Progenitor cell of endocrine pancreas (in vitro differentiated cells): ENCODE measurements at regions not wholly inside any gene's neighbourhood (a gene's known extent, or its start where the extent isn't known, plus 50 kb on each side); places are given as distances from the start of the nearest gene placed in this dataset.

ENCODE experiments used
- DNase-seq: peaks from one replicate; pipeline ENCODE4 v3.0.0; 2021; ENCODE audit warnings: low spot score; ENCODE audit not compliant: unreplicated experiment
- H3K27ac Mint-ChIP-seq: 2 replicates; pipeline ENCODE4 v1.8.0; 2021; ENCODE audit warnings: mild to moderate bottlenecking, moderate library complexity, mixed read lengths
- H3K27me3 Mint-ChIP-seq: 2 replicates; pipeline ENCODE4 v1.8.0; 2021; ENCODE audit warnings: mixed read lengths
- H3K36me3 Mint-ChIP-seq: 2 replicates; pipeline ENCODE4 v1.8.0; 2022; ENCODE audit warnings: mixed read lengths; ENCODE audit not compliant: insufficient read depth
- H3K4me1 Mint-ChIP-seq: 2 replicates; pipeline ENCODE4 v1.8.0; 2021; ENCODE audit warnings: low read depth, mixed read lengths
- H3K4me3 Mint-ChIP-seq: 2 replicates; pipeline ENCODE4 v1.8.0; 2021; ENCODE audit warnings: low read depth, mild to moderate bottlenecking, moderate library complexity, mixed read lengths
- H3K9me3 Mint-ChIP-seq: 2 replicates; pipeline ENCODE4 v1.8.0; 2021; ENCODE audit warnings: low read depth, mixed read lengths
- TF ChIP-seq, protein P1 (sequence below): fragments of 200-600 bp; sonication (generic); IDR thresholded peaks from one replicate; pipeline ENCODE4 v1.5.0; 2021; ENCODE audit warnings: antibody characterized with exemption, mild to moderate bottlenecking; ENCODE audit not compliant: unreplicated experiment

DNA sequence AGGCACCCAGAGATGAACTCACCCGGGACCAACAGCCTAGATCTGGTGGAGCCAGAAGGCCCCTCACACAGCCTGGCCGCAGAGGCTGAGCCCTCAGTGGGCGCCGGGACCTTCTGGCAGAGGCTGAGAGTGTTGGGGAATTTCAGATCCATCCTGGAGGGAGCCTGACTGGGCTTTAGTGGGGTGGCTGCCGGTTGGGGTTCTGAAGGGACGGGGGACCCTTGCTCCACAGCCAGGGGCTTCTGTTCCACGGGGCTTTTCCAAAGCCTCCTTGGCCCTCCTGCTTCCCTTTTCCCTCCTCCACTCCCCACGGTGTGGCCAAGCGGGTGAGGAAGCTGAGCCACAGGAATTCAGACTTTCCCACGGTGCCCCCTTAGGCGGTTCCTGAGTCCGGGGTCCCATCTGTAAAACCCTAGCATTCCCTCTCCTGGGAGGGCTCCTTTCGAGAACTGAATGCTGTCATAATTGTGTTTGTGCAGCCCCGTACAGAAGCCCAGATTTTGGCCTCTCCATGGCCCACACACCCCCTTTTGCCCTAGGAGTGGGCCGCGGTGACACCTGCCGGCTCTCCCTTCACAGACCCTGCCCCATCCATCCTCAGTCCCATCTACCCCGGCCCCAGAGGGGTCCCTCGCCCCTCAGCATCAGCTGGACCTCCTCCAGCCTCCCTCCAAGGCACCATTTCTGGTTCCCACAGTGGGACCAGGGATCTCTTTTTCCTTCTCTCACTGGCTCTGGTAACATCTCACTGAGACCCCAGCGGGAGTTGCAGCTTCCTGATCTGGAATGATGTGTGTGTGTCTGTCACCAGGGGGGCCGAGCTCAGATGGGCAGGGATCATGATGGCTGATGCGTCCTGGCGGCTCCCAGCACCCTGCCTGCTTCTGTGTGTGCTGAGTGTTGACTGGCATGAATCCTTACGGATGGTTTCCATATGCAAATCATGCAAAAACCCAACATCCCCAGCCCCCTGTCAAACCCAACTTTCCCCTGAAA lies 1048.4 kb downstream of the TBC1D22A start:
- Mint-ChIP-seq H3K4me3 (no peak overlapping the region), H3K9me3 (no peaks in the 10 kb centered on the region), H3K36me3 (no peaks in the 10 kb centered on the region), H3K27ac (no peak overlapping the region), H3K4me1 (no peaks in the 10 kb centered on the region), H3K27me3 (peaks cover 2% of the 10 kb centered on the region)
- no peak for DNase-seq
- TF ChIP-seq, protein P1, sequence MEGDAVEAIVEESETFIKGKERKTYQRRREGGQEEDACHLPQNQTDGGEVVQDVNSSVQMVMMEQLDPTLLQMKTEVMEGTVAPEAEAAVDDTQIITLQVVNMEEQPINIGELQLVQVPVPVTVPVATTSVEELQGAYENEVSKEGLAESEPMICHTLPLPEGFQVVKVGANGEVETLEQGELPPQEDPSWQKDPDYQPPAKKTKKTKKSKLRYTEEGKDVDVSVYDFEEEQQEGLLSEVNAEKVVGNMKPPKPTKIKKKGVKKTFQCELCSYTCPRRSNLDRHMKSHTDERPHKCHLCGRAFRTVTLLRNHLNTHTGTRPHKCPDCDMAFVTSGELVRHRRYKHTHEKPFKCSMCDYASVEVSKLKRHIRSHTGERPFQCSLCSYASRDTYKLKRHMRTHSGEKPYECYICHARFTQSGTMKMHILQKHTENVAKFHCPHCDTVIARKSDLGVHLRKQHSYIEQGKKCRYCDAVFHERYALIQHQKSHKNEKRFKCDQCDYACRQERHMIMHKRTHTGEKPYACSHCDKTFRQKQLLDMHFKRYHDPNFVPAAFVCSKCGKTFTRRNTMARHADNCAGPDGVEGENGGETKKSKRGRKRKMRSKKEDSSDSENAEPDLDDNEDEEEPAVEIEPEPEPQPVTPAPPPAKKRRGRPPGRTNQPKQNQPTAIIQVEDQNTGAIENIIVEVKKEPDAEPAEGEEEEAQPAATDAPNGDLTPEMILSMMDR, result no peak

DNA sequence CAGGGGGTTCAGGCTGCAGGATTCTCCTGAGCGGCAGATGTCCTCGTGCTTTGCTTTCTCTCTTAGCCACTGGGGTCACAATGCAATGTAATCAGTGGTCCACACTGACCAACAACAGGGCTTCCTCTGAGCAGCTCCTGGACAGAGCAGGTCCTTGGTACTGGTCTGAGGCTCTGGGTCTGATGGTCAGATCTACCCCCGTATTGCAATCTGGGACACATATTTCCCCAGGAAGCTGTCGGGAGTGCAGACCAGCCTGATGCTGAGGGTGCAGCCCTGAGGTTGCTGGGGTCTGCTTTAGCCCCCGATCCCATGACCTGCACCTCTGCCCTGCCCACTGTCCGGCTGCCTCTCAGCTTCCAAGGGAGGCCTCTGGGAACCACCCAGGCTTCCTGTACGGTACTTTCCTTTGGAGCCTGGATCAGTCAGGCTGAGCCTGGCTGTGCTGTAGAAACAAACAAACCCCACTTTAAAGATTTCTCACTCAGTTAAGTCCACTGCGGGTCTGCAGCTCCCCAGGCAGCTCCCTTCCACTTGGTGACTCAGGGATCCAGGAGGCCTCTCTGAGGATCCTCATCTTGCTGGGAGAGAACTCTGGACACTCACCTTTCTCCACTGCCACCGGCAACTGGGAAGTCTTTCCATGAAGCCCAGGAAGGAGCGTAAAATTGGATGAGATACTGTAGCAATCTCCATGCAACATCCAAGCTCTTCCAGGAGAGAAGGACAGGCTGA lies 1046.6 kb downstream of the TBC1D22A start:
- Mint-ChIP-seq H3K4me3 (no peak overlapping the region), H3K9me3 (no peaks in the 10 kb centered on the region), H3K27me3 (peaks cover 2% of the 10 kb centered on the region), H3K36me3 (no peaks in the 10 kb centered on the region), H3K27ac (no peak overlapping the region), H3K4me1 (no peaks in the 10 kb centered on the region)
- DNase-seq, result no peak
- TF ChIP-seq, protein P1, result no peak

DNA sequence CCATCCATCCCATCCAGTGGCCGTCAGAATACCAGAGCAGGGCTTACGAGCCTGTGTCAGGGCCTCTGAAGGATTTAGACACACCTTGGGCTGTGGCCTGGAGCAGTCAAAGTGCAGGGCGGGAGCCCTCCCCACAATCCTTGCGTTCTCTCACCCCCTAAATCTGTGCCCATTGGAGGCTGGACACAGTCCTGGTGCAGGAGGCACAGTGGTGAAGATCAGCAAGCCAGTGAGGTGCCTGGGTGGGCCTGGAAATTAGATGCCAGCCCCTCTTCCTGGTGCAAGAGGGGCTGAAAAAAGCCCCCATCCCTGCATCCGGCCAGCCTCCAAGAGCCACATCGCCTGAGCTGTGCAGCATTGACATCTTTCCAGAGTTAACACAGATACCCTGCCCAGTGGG lies 1045.8 kb downstream of the TBC1D22A start:
- Mint-ChIP-seq H3K27ac (no peak overlapping the region), H3K9me3 (no peaks in the 10 kb centered on the region), H3K27me3 (peaks cover 2% of the 10 kb centered on the region), H3K4me1 (no peaks in the 10 kb centered on the region), H3K36me3 (no peaks in the 10 kb centered on the region), H3K4me3 (no peak overlapping the region)
- TF ChIP-seq, protein P1, result no peak
- no peak for DNase-seq

DNA sequence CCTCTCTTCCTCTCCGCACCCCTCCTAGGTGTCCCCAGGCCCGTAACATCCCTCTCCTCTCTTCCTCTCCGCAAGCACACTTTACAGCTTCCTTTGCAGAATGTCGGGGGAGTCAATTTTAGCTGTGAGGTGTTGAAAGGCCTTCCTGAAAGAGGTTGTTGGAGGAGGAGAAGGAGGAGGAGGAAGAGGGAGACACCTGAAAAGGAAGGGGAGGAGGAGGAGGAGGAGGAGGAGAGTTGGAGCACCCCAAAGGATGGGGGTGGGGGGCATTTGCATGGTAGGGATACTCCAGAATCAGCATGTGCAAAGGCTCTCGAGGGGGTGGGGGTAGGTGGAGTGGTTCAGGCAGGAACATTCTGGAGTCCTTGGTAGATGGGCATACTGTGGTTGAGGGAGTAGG lies 1045.1 kb downstream of the TBC1D22A start:
- Mint-ChIP-seq H3K4me3 (no peak overlapping the region), H3K36me3 (no peaks in the 10 kb centered on the region), H3K27me3 (no peaks in the 10 kb centered on the region), H3K27ac (no peak overlapping the region), H3K4me1 (no peaks in the 10 kb centered on the region), H3K9me3 (no peaks in the 10 kb centered on the region)
- TF ChIP-seq, protein P1, result no peak
- no peak for DNase-seq

DNA sequence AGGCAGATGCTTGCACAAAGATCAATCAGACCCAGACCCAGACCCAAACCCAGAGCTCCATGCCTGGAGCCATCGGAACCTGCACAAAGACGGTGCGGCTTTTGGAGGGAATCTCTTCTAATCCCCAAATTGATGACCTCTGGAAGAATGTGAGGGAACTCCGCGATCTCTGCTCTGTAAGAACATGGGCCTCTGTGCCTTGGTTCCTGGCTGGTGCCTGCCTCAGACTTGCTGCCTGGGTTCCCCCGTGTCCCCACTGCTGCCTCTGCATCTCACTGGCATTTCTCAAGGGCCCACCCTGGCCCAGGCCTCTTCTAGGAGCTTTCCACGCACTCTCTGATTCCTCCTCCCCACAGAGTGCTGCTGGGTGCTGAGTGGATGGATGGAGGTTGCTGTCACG lies 1044.4 kb downstream of the TBC1D22A start:
- no peaks in the 10 kb centered on the region for H3K9me3 Mint-ChIP-seq
- no peaks in the 10 kb centered on the region for H3K36me3 Mint-ChIP-seq
- H3K27me3 Mint-ChIP-seq, result no peaks in the 10 kb centered on the region
- DNase-seq, result no peak
- no peak overlapping the region for H3K27ac Mint-ChIP-seq
- H3K4me1 Mint-ChIP-seq, result no peaks in the 10 kb centered on the region
- no peak overlapping the region for H3K4me3 Mint-ChIP-seq
- TF ChIP-seq, protein P1, result no peak
